ENCODE measurements at regions not wholly inside any gene's neighbourhood (a gene's known extent, or its start where the extent isn't known, plus 50 kb on each side); places are given as distances from the start of the nearest gene placed in this dataset.

GRCh38 chr16:48684148-48684547, 74.2 kb upstream of the N4BP1 start:
- 22% methylated on average over 2 of the region's 2 CpGs for WGBS (ENCODE audit: low lambda C conversion rate)
- CTCF ChIA-PET = no interaction called here
- Histone ChIP-seq H4K20me1 (ENCODE audit: insufficient read depth) (no peaks in the 10 kb centered on the region), H3K4me3 (ENCODE audit: low read depth in 2 of 2, low read length in 1 of 2) (no peak overlapping the region), H3K4me1 (ENCODE audit: control insufficient read depth in 1 of 2, insufficient read depth in 2 of 2, low read depth in 1 of 2, low read length in 1 of 2) (no peaks in the 10 kb centered on the region), H3K4me2 (no peak overlapping the region), H3K9ac (no peak overlapping the region), H3K27ac (ENCODE audit: low read depth in 2 of 2, low read length in 1 of 2) (no peak overlapping the region), H3K9me2 (no peaks in the 10 kb centered on the region), H3K9me3 (no peaks in the 10 kb centered on the region), H3F3A (replicated peaks; ENCODE audit: insufficient read depth) (no peaks in the 10 kb centered on the region), H3K36me3 (replicated peaks in 1 of 2; ENCODE audit: control insufficient read depth in 1 of 2, insufficient read depth in 2 of 2, low read length in 1 of 2) (no peaks in the 10 kb centered on the region), H3K27me3 (ENCODE audit: insufficient read depth) (no peaks in the 10 kb centered on the region; the same call in 1 of the 2 replicates), H2AFZ (ENCODE audit: low read depth) (no peak overlapping the region), H3K79me2 (ENCODE audit: insufficient read depth) (no peaks in the 10 kb centered on the region)
- POLR2A ChIA-PET = no interaction called here
- DNase-seq = no peak
- TF ChIP-seq ELF1 (IDR thresholded peaks at IDR 0.05) = no peak
- TF ChIP-seq MAX (IDR thresholded peaks at IDR 0.05; ENCODE audit: low read depth) = no peak
- TF ChIP-seq NRF1 (IDR thresholded peaks at IDR 0.05; ENCODE audit: low read depth, low read length) = no peak
- TF ChIP-seq TAF1 (IDR thresholded peaks at IDR 0.05; ENCODE audit: borderline replicate concordance, low read depth, low read length) = no peak
- TF ChIP-seq TEAD4 (IDR thresholded peaks at IDR 0.05; ENCODE audit: borderline replicate concordance, insufficient read depth) = no peak
- TF ChIP-seq SIN3A (IDR thresholded peaks at IDR 0.05; ENCODE audit: borderline replicate concordance, low read depth, low read length) = no peak
- no peak for TF ChIP-seq SMC3 (IDR thresholded peaks at IDR 0.05; ENCODE audit: low read depth, low read length)
- no peak for TF ChIP-seq TCF12 (IDR thresholded peaks at IDR 0.05)
- no peak for TF ChIP-seq FOXM1 (IDR thresholded peaks at IDR 0.05; ENCODE audit: low read depth)
- TF ChIP-seq GATA2 (CRISPR knock-in tag; IDR thresholded peaks at IDR 0.05) = no peak
- TF ChIP-seq MXI1 (IDR thresholded peaks at IDR 0.05; ENCODE audit: low read depth, low read length) = no peak
- TF ChIP-seq CTCF (IDR thresholded peaks at IDR 0.05) = no peak
- no peak for TF ChIP-seq RAD21 (IDR thresholded peaks at IDR 0.05; ENCODE audit: low read length)
- TF ChIP-seq YY1 (IDR thresholded peaks at IDR 0.05; ENCODE audit: low read depth) = no peak

GRCh38 chr16:48682971-48683370, 73.0 kb upstream of the N4BP1 start:
- no peak for DNase-seq
- CTCF ChIA-PET = interaction anchor here (1.2 kb wide), 1 partner anchor 13 kb away, joined by 3 read pairs; no protein-coding TSS in a partner anchor
- H3K4me3 ChIP-seq (ENCODE audit: low read depth in 2 of 2, low read length in 1 of 2) = no peak overlapping the region
- H3K36me3 ChIP-seq (replicated peaks in 1 of 2; ENCODE audit: control insufficient read depth in 1 of 2, insufficient read depth in 2 of 2, low read length in 1 of 2) = no peaks in the 10 kb centered on the region
- 3% methylated on average over 3 of the region's 3 CpGs for WGBS (ENCODE audit: low lambda C conversion rate)
- no peaks in the 10 kb centered on the region for H3F3A ChIP-seq (replicated peaks; ENCODE audit: insufficient read depth)
- no peaks in the 10 kb centered on the region; the same call in 1 of the 2 replicates for H3K27me3 ChIP-seq (ENCODE audit: insufficient read depth)
- H3K27ac ChIP-seq (ENCODE audit: low read depth in 2 of 2, low read length in 1 of 2) = no peak overlapping the region
- POLR2A ChIA-PET = no interaction called here
- H3K9ac ChIP-seq = no peak overlapping the region
- H3K4me1 ChIP-seq (ENCODE audit: control insufficient read depth in 1 of 2, insufficient read depth in 2 of 2, low read depth in 1 of 2, low read length in 1 of 2) = no peaks in the 10 kb centered on the region
- H3K9me2 ChIP-seq = no peaks in the 10 kb centered on the region
- no peaks in the 10 kb centered on the region for H4K20me1 ChIP-seq (ENCODE audit: insufficient read depth)
- H3K9me3 ChIP-seq = no peaks in the 10 kb centered on the region
- H2AFZ ChIP-seq (ENCODE audit: low read depth) = no peak overlapping the region
- H3K79me2 ChIP-seq (ENCODE audit: insufficient read depth) = no peaks in the 10 kb centered on the region
- H3K4me2 ChIP-seq = no peak overlapping the region
- TF ChIP-seq EZH2phosphoT487 (IDR thresholded peaks at IDR 0.05; ENCODE audit: borderline replicate concordance, low read depth) = no peak
- TF ChIP-seq REST (IDR thresholded peaks at IDR 0.05; ENCODE audit: low read depth, low read length) = no peak
- TF ChIP-seq TCF12 (IDR thresholded peaks at IDR 0.05) = no peak
- no peak for TF ChIP-seq FOSL2 (IDR thresholded peaks at IDR 0.05; ENCODE audit: borderline replicate concordance, low read depth)
- no peak for TF ChIP-seq RAD21 (IDR thresholded peaks at IDR 0.05; ENCODE audit: low read length)
- TF ChIP-seq YY1 (IDR thresholded peaks at IDR 0.05; ENCODE audit: low read depth) = no peak
- TF ChIP-seq EP300 (IDR thresholded peaks at IDR 0.05; ENCODE audit: borderline replicate concordance in 1 of 2, low read depth in 1 of 2, low read length in 1 of 2) = no peak
- TF ChIP-seq USF2 (IDR thresholded peaks at IDR 0.05; ENCODE audit: borderline replicate concordance, low read depth, low read length) = no peak
- no peak for TF ChIP-seq SMC3 (IDR thresholded peaks at IDR 0.05; ENCODE audit: low read depth, low read length)
- TF ChIP-seq MXI1 (IDR thresholded peaks at IDR 0.05; ENCODE audit: low read depth, low read length) = no peak
- TF ChIP-seq SIN3A (IDR thresholded peaks at IDR 0.05; ENCODE audit: borderline replicate concordance, low read depth, low read length) = no peak
- TF ChIP-seq PBX3 (IDR thresholded peaks at IDR 0.05) = no peak
